Activated T-cell treated with anti-CD3 and anti-CD28 coated beads for 48 hours (primary cell): ENCODE measurements at regions not wholly inside any gene's neighbourhood (a gene's known extent, or its start where the extent isn't known, plus 50 kb on each side); places are given as distances from the start of the nearest gene placed in this dataset.
A peak's percentile ranks its signal among the peaks of the same experiment; 100 is the strongest.

Experiments used
- DNase-seq: peaks from one replicate; pipeline ENCODE4 v3.0.0-alpha.2; 2020; ENCODE audit warnings: low read depth

DNA sequence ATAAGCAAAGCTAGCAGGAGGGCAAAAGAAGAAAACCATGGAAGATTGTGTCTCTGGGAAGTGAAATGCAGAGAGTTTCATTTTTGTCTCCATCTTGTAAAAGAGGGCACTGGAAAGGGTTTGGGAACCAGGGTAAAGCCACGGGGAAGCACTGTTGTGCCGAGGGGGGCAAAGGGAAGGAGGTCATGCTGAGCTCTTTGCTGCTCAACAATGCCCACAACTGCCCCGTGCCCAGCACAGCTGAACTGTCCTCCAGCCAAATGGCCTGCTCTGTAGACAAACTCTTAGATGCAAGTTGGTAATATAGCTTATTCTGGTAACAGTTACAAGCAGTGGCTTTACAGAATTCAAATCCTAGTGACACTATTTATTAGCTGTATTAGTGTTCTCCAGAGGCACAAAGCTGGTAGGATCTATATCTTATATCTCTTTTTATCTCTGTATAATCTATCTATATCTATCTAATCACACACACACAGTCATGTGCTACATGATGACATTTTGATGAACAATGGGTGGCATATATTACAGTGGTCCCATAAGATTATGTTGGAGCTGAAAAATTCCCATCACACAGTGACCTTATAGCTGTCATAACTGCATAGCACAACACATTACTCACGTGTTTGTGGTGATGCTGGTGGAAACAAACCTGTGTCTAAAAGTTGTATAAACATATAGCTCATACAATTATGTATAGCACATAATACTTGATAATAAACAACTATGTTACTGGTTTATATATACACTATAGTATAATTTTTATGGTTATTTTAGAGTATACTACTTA, 203.4 kb upstream of the DDHD1 start:
- no peak for DNase-seq

- no peak for DNase-seq
Observed at GRCh38 chr14:53355581-53356112, 202.5 kb upstream of the DDHD1 start.

- no peak for DNase-seq
Observed at GRCh38 chr14:53354336-53354735, 201.2 kb upstream of the DDHD1 start.

- DNase-seq = no peak
Observed at GRCh38 chr14:53350866-53351265, 197.7 kb upstream of the DDHD1 start.

DNA sequence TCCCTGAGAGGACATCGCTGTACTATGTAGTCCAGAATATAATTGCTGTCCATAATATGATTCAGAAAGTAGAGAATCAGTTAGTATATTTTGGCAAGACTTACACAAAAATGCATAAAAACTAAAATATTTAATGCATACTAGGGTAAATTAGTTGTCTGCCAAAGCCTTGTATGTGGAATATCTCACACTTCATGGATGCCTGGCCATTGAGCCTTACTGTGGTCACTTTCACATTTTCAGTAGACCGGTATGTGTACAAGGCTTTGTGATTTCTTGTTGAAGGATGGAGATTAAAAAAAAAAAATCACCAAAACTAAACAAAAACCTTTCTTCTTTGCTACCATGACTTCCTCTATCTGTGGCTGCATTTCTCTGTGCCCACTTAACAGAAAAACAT, 197.3 kb upstream of the DDHD1 start:
- DNase-seq = no peak

DNA sequence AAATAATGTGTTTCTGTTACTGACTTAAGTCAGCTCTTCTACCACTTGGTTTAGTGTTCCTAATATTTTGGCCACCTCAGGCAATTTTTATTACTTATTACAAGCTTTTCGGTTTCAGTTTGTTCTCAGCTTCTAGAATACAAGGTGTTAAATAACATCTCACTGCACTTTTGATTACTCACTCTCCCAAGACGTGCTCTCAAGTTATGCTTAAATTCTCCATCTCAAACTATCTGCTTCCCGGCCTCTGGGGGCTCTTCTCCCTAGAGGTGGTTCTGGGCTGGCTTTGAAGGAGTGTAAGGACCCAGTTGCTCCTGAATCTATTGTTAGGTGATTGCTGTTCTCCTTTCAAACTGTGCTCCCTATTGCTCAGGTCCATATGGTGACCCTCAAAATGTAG, 193.9 kb upstream of the DDHD1 start:
- DNase-seq = no peak

DNA sequence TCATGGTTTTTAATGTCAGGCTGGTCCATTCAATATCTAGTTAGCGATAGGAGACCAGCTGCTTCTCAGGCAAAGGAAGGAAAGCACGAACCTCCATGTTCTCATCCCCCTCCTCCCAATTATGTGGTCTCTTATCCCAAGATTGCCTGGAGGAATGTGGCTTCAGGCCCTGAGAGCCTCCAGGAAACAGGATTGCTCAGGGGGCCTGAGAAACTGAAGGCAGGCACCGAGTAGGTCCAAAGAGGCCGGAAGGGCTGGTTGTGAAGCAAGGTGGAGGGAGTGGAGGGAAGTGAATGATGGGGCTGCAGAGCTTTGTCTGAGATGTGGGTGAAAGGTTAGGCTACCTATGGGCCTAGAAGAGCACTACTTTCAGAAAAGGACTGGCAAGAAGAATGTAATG, 188.2 kb upstream of the DDHD1 start:
- no peak for DNase-seq

DNA sequence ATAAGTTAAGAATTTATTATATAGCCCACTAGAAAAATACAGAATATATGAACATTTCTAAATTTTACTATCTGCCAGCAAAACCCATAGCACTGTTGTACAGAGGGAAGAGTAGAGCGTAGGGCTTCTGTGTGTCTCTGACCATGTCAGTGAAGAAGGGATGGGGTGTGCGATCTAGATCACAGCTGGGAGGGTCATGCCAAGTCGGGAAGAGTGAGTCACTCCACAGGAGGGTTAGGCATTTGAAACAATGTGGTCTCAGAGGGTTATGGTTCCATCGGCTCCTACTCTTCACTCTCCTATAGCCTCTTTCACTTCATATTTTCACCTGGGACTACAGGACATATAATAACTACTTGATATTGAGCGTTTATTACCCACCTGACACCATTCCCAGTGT, 185.1 kb upstream of the DDHD1 start:
- DNase-seq = no peak

GRCh38 chr14:53336729-53337128, 183.6 kb upstream of the DDHD1 start:
- no peak for DNase-seq

GRCh38 chr14:53333809-53334208, 180.7 kb upstream of the DDHD1 start:
- DNase-seq = no peak

- DNase-seq = no peak
Observed at GRCh38 chr14:53331921-53332320, 178.8 kb upstream of the DDHD1 start.

DNA sequence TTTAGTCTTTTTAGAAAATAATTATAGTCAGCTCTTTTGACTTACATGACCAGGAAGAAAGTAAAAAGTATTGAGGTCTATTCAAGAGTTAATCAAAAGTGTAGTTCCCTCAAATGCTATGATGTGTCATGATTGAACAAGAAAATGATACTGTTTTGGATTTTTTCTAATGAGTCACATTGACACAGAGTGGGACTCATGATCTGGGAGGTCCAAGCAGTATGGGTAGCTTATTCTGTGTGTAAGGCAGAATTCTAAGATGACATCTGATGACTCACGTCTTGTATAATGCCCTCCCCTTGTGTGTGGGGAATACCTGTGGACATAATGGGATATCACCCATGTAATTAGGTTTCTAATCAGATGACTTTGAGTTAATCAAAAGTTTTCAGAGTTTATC, 178.1 kb upstream of the DDHD1 start:
- no peak for DNase-seq

DNA sequence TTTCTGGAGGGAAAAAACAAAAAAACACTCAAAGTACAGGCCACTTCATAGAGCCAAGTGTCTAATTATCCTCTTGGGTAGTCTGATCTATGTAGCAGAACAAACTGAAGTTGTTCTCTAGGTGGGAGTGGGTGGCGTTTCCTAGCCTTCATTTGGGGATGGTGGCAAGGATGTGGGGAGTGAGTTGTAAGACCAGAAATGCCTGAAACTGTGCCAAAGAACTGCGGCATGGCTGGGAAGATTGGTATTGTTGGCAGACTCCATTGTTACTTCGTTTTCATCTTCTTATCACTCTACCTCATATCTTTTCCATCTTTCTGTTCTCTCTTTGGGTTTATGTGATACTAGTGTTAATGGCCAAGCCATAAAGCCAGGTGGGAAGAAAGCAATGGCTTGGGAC, 177.3 kb upstream of the DDHD1 start:
- DNase-seq = no peak

DNA sequence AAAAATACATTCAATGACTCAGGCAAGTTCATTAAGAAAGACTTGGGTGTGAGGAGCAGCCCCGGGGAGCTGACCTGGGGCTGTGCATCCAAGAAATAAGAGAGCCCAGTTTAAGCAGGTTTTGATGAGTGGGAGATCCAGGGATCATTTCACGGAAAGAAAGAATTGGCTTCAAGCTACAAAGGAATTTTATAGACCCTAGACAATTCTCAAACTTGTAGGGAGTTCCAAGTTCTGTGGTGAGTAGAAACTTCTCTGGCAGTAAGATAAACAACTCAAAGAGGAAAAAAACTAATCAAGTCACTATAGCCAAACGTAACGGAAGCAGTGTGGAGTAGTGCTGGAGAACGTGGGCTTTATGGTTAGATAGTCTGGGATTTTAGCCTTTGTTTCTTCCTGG, 175.7 kb upstream of the DDHD1 start:
- no peak for DNase-seq

- no peak for DNase-seq
Observed at GRCh38 chr14:53327716-53328115, 174.6 kb upstream of the DDHD1 start.

DNA sequence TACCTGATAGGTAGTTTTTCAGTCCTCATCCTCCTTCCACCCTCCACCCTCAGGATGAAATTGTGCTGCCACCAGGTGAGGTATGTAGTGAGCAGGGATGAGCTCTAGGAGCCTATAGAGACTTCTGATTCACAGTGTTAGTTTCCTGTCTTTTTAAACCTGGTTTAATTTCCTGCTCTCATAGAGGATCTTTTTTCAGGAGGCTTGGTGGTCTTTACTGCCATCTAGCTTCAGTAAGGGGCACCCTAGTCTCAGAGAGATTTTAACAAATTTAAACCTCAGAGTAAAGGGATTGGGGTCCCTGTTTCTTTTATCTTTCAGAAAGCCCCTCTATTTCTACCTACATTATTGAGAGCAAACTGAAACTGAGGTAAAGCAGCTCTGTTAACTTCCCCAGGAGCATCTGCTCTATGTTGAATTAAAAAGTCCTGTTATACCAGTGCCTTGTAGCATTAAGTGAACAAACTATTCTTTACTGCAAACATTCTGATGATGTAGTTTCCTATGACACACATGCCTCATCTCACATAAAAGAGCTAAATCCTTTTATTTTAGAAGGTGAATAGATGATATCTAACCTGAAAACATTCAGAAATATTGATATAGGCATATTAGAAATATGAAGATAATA, 172.2 kb upstream of the DDHD1 start:
- no peak for DNase-seq

DNA sequence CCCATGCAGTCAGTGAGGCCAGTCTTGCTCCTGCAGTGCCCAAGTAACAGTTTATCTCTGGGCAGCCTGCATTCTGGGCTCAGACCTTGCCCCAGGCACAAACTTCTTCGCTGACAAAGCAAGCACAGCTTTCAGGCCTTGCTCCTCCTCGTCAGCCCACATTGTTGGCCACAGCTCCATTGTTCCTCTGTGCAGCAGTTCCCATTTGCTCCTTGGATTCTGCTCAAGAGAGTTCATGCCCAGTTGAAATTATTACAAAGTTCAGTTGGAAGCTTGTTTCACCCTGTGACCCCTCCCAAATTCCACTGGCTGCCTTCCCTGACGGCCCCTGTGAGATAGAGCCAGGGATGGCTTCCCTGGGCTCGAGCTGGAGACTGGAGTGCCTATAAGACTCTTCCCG, 163.4 kb upstream of the DDHD1 start:
- no peak for DNase-seq

- no peak for DNase-seq
Observed at GRCh38 chr14:53310412-53310811, 157.3 kb upstream of the DDHD1 start.

DNA sequence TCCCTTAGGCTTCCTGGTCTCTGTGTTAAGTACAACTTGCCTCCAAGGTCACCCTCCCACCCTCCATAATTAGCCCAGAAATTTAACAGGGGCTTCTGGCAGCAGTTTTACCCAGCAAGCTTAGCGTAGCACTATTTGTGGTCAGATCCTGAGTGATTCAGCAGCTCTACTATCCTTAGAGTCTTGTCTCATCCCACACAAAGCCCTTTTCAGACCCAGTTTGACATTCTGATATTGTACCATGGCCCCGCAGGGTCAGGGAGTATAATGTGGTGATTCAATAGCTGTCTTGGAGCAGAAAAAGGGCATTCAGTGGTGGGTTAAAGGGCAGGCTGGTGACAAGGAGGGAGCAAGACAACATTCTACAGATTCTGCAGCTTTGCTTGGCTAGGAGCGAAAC, 153.8 kb upstream of the DDHD1 start:
- no peak for DNase-seq

GRCh38 chr14:53306267-53306721, 153.2 kb upstream of the DDHD1 start:
- DNase-seq = peak; percentile 18

GRCh38 chr14:53304726-53305381, 151.7 kb upstream of the DDHD1 start:
- no peak for DNase-seq

GRCh38 chr14:53295985-53296582, 143.0 kb upstream of the DDHD1 start:
- DNase-seq = no peak

DNA sequence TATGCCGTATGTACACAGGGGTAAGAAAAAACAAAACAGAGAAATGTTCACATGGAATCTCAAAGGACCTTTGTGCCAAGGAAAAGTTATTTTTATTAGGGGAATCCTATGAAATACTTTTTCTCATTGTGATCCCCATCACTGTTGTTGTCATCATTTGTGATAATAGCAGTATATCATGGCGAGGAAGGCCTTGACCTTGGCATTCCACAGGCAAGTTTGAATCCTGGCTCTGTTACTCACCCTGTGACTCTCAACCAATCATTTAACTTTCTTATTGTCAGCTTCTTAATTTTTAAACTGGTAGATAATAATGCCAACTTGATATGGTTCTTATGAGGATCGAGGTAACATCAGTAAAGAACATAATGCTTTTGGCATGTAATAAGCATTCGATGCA, 142.2 kb upstream of the DDHD1 start:
- DNase-seq = no peak
